Neural progenitor cell (in vitro differentiated cells): ENCODE measurements at regions not wholly inside any gene's neighbourhood (a gene's known extent, or its start where the extent isn't known, plus 50 kb on each side); places are given as distances from the start of the nearest gene placed in this dataset.

Source experiments
- DNase-seq: peaks from one replicate; pipeline ENCODE4 v3.0.0-alpha.2; 2016; ENCODE audit warnings: low spot score
- H2AFZ ChIP-seq: fragments of 200-600 bp; sonication (generic); replicated peaks from 2 replicates; pipeline ENCODE4 v1.6.1; 2016; ENCODE audit warnings: antibody characterized with exemption
- H3F3A ChIP-seq: fragments of 200-600 bp; sonication (generic); 2 replicates; pipeline ENCODE4 v1.6.1; 2016; ENCODE audit warnings: antibody characterized with exemption, low read depth
- H3K27ac ChIP-seq: fragments of 200-600 bp; sonication (generic); 2 replicates; pipeline ENCODE4 v1.5.1; 2016; ENCODE audit warnings: mild to moderate bottlenecking
- H3K27me3 ChIP-seq: fragments of 200-600 bp; sonication (generic); 2 replicates; pipeline ENCODE4 v1.6.1; 2016; ENCODE audit warnings: mild to moderate bottlenecking, moderate library complexity
- H3K36me3 ChIP-seq: fragments of 200-600 bp; sonication (generic); 2 replicates; pipeline ENCODE4 v1.5.1; 2016
- H3K4me1 ChIP-seq: fragments of 200-600 bp; sonication (generic); 2 replicates; pipeline ENCODE4 v1.6.1; 2016; ENCODE audit warnings: mixed run types
- H3K4me2 ChIP-seq: fragments of 200-600 bp; sonication (generic); 2 replicates; pipeline ENCODE4 v1.6.1; 2016
- H3K4me3 ChIP-seq: fragments of 200-600 bp; sonication (generic); 2 replicates; pipeline ENCODE4 v1.5.1; 2016
- H3K79me2 ChIP-seq: fragments of 200-600 bp; sonication (generic); 2 replicates; pipeline ENCODE4 v1.6.1; 2016; ENCODE audit warnings: low read depth
- H3K9ac ChIP-seq: fragments of 200-600 bp; sonication (generic); 2 replicates; pipeline ENCODE4 v1.6.1; 2016
- H3K9me3 ChIP-seq: fragments of 200-600 bp; sonication (generic); 2 replicates; pipeline ENCODE4 v1.5.1; 2016; ENCODE audit warnings: low read depth
- H4K20me1 ChIP-seq: fragments of 200-600 bp; sonication (generic); 2 replicates; pipeline ENCODE4 v1.6.1; 2016; ENCODE audit warnings: low read depth
- H3K27ac Mint-ChIP-seq: 3 replicates; pipeline ENCODE4 v1.8.0; 2021; ENCODE audit warnings: mixed read lengths
- H3K27me3 Mint-ChIP-seq: 2 replicates; pipeline ENCODE4 v1.8.0; 2022; ENCODE audit warnings: low read depth, mild to moderate bottlenecking, inconsistent platforms, moderate library complexity, mixed read lengths; ENCODE audit not compliant: insufficient read depth
- H3K36me3 Mint-ChIP-seq: 3 replicates; pipeline ENCODE4 v1.8.0; 2021; ENCODE audit warnings: mixed read lengths
- H3K4me1 Mint-ChIP-seq: 3 replicates; pipeline ENCODE4 v1.8.0; 2021; ENCODE audit warnings: mixed read lengths
- H3K4me3 Mint-ChIP-seq: 3 replicates; pipeline ENCODE4 v1.8.0; 2021; ENCODE audit warnings: mild to moderate bottlenecking, moderate library complexity, mixed read lengths
- H3K9me3 Mint-ChIP-seq: 3 replicates; pipeline ENCODE4 v1.8.0; 2020; ENCODE audit warnings: mixed read lengths
- EZH2 ChIP-seq: fragments of 200-600 bp; sonication (generic); IDR thresholded peaks from 2 replicates; pipeline ENCODE4 v1.6.1; 2017; ENCODE audit warnings: antibody characterized with exemption, mild to moderate bottlenecking, moderate library complexity
- EZH2phosphoT487 ChIP-seq: fragments of 200-600 bp; sonication (generic); IDR thresholded peaks from 2 replicates; pipeline ENCODE4 v1.6.1; 2017; ENCODE audit warnings: antibody characterized with exemption
- TF ChIP-seq, protein P1 (sequence below): fragments of 200-600 bp; sonication (generic); IDR thresholded peaks from 2 replicates; pipeline ENCODE4 v1.5.1; 2017; ENCODE audit warnings: antibody characterized with exemption, mild to moderate bottlenecking

DNA sequence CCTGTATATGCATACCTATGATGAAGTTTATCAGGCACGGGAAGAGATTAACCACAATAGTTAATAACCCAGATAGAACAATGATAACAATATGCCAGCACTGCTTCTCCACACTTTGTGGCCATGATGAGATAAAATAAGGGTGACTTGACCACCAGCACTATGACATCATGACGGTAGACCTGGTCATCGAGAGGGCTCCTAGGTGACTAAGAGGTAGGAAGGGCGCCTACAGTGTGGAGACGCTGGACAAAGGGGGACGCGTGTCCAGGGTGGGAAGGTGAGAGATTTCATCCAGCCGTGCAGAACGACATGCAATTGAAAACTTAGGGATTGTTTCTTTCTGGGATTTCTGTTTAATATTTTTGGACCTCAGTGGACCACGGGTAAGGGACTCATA, 221.8 kb upstream of the RTL1 start:
- Mint-ChIP-seq H3K27ac (peak overlapping the region; percentile 67), H3K4me1 (peaks cover 26% of the 10 kb centered on the region), H3K9me3 (peaks cover 2% of the 10 kb centered on the region), H3K36me3 (no peaks in the 10 kb centered on the region), H3K27me3 (peaks cover 13% of the 10 kb centered on the region), H3K4me3 (no peak overlapping the region)
- Histone ChIP-seq H3K79me2 (no peaks in the 10 kb centered on the region), H3K9ac (no peak overlapping the region), H3K9me3 (no peaks in the 10 kb centered on the region), H3F3A (no peaks in the 10 kb centered on the region), H3K36me3 (no peaks in the 10 kb centered on the region), H3K4me1 (peaks cover 5% of the 10 kb centered on the region), H4K20me1 (no peaks in the 10 kb centered on the region), H2AFZ (no peak overlapping the region), H3K4me2 (no peak overlapping the region), H3K4me3 (no peak overlapping the region), H3K27me3 (peaks cover 3% of the 10 kb centered on the region), H3K27ac (no peak overlapping the region)
- TF ChIP-seq, protein P1, sequence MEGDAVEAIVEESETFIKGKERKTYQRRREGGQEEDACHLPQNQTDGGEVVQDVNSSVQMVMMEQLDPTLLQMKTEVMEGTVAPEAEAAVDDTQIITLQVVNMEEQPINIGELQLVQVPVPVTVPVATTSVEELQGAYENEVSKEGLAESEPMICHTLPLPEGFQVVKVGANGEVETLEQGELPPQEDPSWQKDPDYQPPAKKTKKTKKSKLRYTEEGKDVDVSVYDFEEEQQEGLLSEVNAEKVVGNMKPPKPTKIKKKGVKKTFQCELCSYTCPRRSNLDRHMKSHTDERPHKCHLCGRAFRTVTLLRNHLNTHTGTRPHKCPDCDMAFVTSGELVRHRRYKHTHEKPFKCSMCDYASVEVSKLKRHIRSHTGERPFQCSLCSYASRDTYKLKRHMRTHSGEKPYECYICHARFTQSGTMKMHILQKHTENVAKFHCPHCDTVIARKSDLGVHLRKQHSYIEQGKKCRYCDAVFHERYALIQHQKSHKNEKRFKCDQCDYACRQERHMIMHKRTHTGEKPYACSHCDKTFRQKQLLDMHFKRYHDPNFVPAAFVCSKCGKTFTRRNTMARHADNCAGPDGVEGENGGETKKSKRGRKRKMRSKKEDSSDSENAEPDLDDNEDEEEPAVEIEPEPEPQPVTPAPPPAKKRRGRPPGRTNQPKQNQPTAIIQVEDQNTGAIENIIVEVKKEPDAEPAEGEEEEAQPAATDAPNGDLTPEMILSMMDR, result no peak
- no peak for TF ChIP-seq EZH2
- TF ChIP-seq EZH2phosphoT487, result no peak
- DNase-seq, result no peak

DNA sequence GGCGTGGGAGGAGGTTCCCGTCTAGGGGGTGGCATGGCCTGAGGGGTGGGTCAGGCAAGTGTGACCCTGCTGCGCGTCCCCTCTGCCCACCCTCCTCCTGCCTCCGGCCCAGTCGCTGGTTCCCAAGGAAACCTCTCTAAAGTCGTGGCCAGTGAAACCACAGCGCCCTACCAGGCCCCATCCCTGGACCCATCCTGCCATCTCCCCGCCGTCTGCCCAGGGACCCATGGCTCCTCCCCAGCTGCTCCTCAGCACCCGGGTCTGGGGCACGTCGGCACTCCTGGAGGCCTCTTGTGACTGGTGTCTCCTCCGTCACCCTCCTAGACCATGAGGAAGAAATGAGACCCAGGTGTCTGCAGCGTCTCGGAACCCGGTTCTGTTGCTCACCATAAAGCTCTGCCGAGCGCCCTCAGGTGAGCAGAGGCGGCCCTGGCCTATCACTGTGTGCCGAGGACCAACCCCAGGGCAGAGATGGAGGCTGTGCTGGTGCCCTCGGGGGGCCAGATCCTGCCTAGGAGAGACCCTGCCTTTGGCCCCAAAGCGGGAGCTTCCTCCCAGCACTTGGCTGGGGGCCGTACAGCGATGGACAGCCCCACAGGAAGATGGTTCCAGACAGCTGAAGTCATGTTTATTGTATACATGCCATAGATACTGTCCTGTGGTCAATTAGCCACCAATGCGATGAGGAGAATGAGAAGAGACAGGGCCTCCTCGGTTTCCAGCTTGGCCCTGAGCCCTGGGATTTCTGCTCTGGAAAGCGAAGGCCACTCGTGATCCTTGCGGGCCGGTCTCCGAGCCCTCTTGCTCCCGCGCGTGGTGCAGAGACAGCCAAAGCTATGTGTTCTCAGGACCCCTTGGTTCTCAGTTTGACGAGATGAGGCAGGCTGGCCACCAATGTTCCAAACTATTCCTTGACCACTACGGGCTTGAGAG, 222.5 kb upstream of the RTL1 start:
- H3K27ac ChIP-seq, result no peak overlapping the region
- H3K4me2 ChIP-seq, result no peak overlapping the region
- TF ChIP-seq, protein P1, result no peak
- TF ChIP-seq EZH2 (no peak), EZH2phosphoT487 (no peak)
- no peaks in the 10 kb centered on the region for H3K4me1 ChIP-seq
- H3K27me3 ChIP-seq, result peaks cover 3% of the 10 kb centered on the region
- peaks cover 21% of the 10 kb centered on the region for H3K4me1 Mint-ChIP-seq
- no peaks in the 10 kb centered on the region for H3K79me2 ChIP-seq
- H3K4me3 ChIP-seq, result no peak overlapping the region
- H3K9me3 ChIP-seq, result no peaks in the 10 kb centered on the region
- no peaks in the 10 kb centered on the region for H4K20me1 ChIP-seq
- no peaks in the 10 kb centered on the region for H3K36me3 Mint-ChIP-seq
- H3K9me3 Mint-ChIP-seq, result peaks cover 2% of the 10 kb centered on the region
- H3F3A ChIP-seq, result no peaks in the 10 kb centered on the region
- H3K4me3 Mint-ChIP-seq, result no peak overlapping the region
- H3K27ac Mint-ChIP-seq, result no peak overlapping the region
- no peaks in the 10 kb centered on the region for H3K36me3 ChIP-seq
- peaks cover 13% of the 10 kb centered on the region for H3K27me3 Mint-ChIP-seq
- DNase-seq, result no peak
- H2AFZ ChIP-seq, result no peak overlapping the region
- H3K9ac ChIP-seq, result no peak overlapping the region

DNA sequence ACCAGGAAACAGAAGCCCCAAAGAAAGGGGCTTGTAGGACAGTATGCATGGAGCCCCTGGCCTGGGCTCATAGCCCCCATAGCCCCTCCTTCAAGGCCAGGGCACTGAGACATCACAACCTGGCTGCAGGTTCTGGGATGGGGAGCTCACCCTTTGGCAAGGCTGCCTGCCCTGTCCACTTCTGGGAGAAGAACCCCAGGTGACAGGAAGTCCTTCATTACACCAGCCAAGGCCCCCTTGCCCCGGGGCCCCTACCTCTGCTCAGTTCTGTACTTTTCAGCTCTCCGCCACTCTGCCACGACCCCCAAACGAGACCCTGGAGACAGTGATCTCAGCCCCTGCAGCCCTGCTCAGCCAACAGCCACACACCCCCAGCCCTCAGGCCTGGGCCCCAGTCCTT, 223.2 kb upstream of the RTL1 start:
- H3K27me3 Mint-ChIP-seq, result peaks cover 7% of the 10 kb centered on the region
- H3K4me3 ChIP-seq, result no peak overlapping the region
- no peak overlapping the region for H3K9ac ChIP-seq
- H3K4me3 Mint-ChIP-seq, result no peak overlapping the region
- H3K4me1 ChIP-seq, result no peaks in the 10 kb centered on the region
- no peak overlapping the region for H3K27ac ChIP-seq
- no peaks in the 10 kb centered on the region for H4K20me1 ChIP-seq
- H2AFZ ChIP-seq, result no peak overlapping the region
- no peaks in the 10 kb centered on the region for H3K36me3 Mint-ChIP-seq
- TF ChIP-seq EZH2 (no peak), EZH2phosphoT487 (no peak)
- TF ChIP-seq, protein P1, result no peak
- H3K9me3 Mint-ChIP-seq, result peaks cover 2% of the 10 kb centered on the region
- peaks cover 3% of the 10 kb centered on the region for H3K27me3 ChIP-seq
- no peak overlapping the region for H3K27ac Mint-ChIP-seq
- H3K79me2 ChIP-seq, result no peaks in the 10 kb centered on the region
- H3F3A ChIP-seq, result no peaks in the 10 kb centered on the region
- H3K9me3 ChIP-seq, result no peaks in the 10 kb centered on the region
- H3K4me1 Mint-ChIP-seq, result peaks cover 18% of the 10 kb centered on the region
- no peak for DNase-seq
- H3K36me3 ChIP-seq, result no peaks in the 10 kb centered on the region
- H3K4me2 ChIP-seq, result no peak overlapping the region
